Smooth muscle cell (in vitro differentiated cells): ENCODE measurements at regions not wholly inside any gene's neighbourhood (a gene's known extent, or its start where the extent isn't known, plus 50 kb on each side); places are given as distances from the start of the nearest gene placed in this dataset.

ENCODE experiments used
- DNase-seq: peaks from one replicate; lab custom pipeline; 2025; ENCODE audit not compliant: unreplicated experiment; lab: John Stamatoyannopoulos, UW
- H2AFZ ChIP-seq: fragments of 200-600 bp; sonication (generic); 2 replicates; pipeline ENCODE4 v1.6.0; 2016; ENCODE audit warnings: antibody characterized with exemption, low read depth, mild to moderate bottlenecking
- H3F3A ChIP-seq: fragments of 200-600 bp; sonication (generic); 2 replicates; pipeline ENCODE4 v1.6.0; 2017; ENCODE audit warnings: antibody characterized with exemption, low read depth
- H3K27ac ChIP-seq: fragments of 200-600 bp; sonication (generic); 2 replicates; pipeline ENCODE4 v1.5.1; 2016; ENCODE audit warnings: low read depth, mild to moderate bottlenecking
- H3K27me3 ChIP-seq: fragments of 200-600 bp; sonication (generic); 2 replicates; pipeline ENCODE4 v1.6.1; 2016; ENCODE audit warnings: low read depth, mild to moderate bottlenecking
- H3K36me3 ChIP-seq: fragments of 200-600 bp; sonication (generic); 2 replicates; pipeline ENCODE4 v1.5.1; 2016; ENCODE audit warnings: low read depth
- H3K4me1 ChIP-seq: fragments of 200-600 bp; sonication (generic); 2 replicates; pipeline ENCODE4 v1.5.1; 2016; ENCODE audit warnings: low read depth
- H3K4me2 ChIP-seq: fragments of 200-600 bp; sonication (generic); 2 replicates; pipeline ENCODE4 v1.6.0; 2016; ENCODE audit warnings: mild to moderate bottlenecking
- H3K4me3 ChIP-seq: fragments of 200-600 bp; sonication (generic); 2 replicates; pipeline ENCODE4 v1.5.1; 2016; ENCODE audit warnings: mild to moderate bottlenecking
- H3K79me2 ChIP-seq: fragments of 200-600 bp; sonication (generic); 2 replicates; pipeline ENCODE4 v1.6.0; 2016; ENCODE audit warnings: low read depth, mild to moderate bottlenecking
- H3K9ac ChIP-seq: fragments of 200-600 bp; sonication (generic); 2 replicates; pipeline ENCODE4 v1.6.0; 2016; ENCODE audit warnings: low read depth
- H3K9me3 ChIP-seq: fragments of 200-600 bp; sonication (generic); replicated peaks from 2 replicates; pipeline ENCODE4 v1.5.1; 2016; ENCODE audit warnings: low read depth
- H4K20me1 ChIP-seq: fragments of 200-600 bp; sonication (generic); 2 replicates; pipeline ENCODE4 v1.6.0; 2016; ENCODE audit warnings: low read depth
- CTCF ChIP-seq: fragments of 200-600 bp; sonication (generic); IDR thresholded peaks from 2 replicates; pipeline ENCODE4 v1.5.1; 2017; ENCODE audit warnings: borderline replicate concordance, mild to moderate bottlenecking, antibody characterized with exemption; ENCODE audit not compliant: insufficient read depth, poor library complexity, severe bottlenecking
- WGBS: methylation state at CpG from one replicate; pipeline ENCODE4 v1.1.7; 2016; ENCODE audit warnings: low lambda C conversion rate; 5-methylcytosine and 5-hydroxymethylcytosine counted together

GRCh38 chr2:228798458-228799207, 472.5 kb downstream of the PID1 start:
- DNase-seq: no peak
- Histone ChIP-seq H3K79me2 (no peaks in the 10 kb centered on the region), H3K36me3 (no peaks in the 10 kb centered on the region), H3K9me3 (no peaks in the 10 kb centered on the region), H3K4me1 (no peaks in the 10 kb centered on the region), H4K20me1 (no peaks in the 10 kb centered on the region), H3K27ac (no peak overlapping the region), H2AFZ (peak overlapping the region; percentile 45), H3K9ac (no peak overlapping the region), H3K27me3 (no peaks in the 10 kb centered on the region), H3K4me3 (no peak overlapping the region), H3F3A (no peaks in the 10 kb centered on the region), H3K4me2 (peak overlapping the region; percentile 32)
- 68% methylated on average over 11 of the region's 11 CpGs for WGBS
- TF ChIP-seq CTCF: no peak

DNA sequence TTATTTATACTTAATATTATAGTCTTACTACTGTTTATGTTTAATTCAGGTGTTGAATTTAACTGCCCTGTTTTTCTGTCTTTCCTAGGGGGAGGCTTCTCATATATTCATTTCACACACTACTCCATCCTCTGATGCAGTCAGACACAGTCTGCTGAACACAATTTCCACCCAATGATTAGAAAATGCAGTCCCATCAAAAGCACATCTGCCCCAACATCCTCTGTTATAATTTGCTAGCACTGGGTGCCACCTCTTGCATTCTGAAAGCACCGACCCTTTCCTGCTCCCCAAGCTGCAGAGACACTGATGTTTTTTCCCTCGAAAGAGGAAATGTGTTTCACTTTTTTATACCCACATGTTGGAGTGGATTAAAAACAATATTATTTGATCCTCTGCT, 474.7 kb downstream of the PID1 start:
- no peak for DNase-seq
- Histone ChIP-seq H3K4me1 (no peaks in the 10 kb centered on the region), H3K4me2 (peak overlapping the region; percentile 24), H3K4me3 (no peak overlapping the region), H2AFZ (peak overlapping the region; percentile 41), H3K27ac (no peak overlapping the region), H3K9ac (no peak overlapping the region), H3K9me3 (no peaks in the 10 kb centered on the region), H4K20me1 (no peaks in the 10 kb centered on the region), H3K79me2 (no peaks in the 10 kb centered on the region), H3K36me3 (no peaks in the 10 kb centered on the region), H3K27me3 (no peaks in the 10 kb centered on the region), H3F3A (no peaks in the 10 kb centered on the region)
- 62% methylated on average over 2 of the region's 2 CpGs for WGBS
- TF ChIP-seq CTCF: no peak

GRCh38 chr2:228793116-228793515, 478.0 kb downstream of the PID1 start:
- Histone ChIP-seq H3K4me1 (no peaks in the 10 kb centered on the region), H3K27me3 (no peaks in the 10 kb centered on the region), H3K9ac (no peak overlapping the region), H3F3A (no peaks in the 10 kb centered on the region), H4K20me1 (no peaks in the 10 kb centered on the region), H3K36me3 (no peaks in the 10 kb centered on the region), H3K4me3 (no peak overlapping the region), H3K9me3 (no peaks in the 10 kb centered on the region), H2AFZ (no peak overlapping the region), H3K4me2 (no peak overlapping the region), H3K79me2 (no peaks in the 10 kb centered on the region), H3K27ac (no peak overlapping the region)
- no peak for TF ChIP-seq CTCF
- 61% methylated on average over 2 of the region's 2 CpGs for WGBS
- DNase-seq: no peak

GRCh38 chr2:228786901-228787300, 484.2 kb downstream of the PID1 start:
- no peak overlapping the region for H3K4me2 ChIP-seq
- H3K9ac ChIP-seq: no peak overlapping the region
- H3K79me2 ChIP-seq: no peaks in the 10 kb centered on the region
- H2AFZ ChIP-seq: no peak overlapping the region
- no peak for DNase-seq
- no peaks in the 10 kb centered on the region for H4K20me1 ChIP-seq
- no peak overlapping the region for H3K27ac ChIP-seq
- no peaks in the 10 kb centered on the region for H3K4me1 ChIP-seq
- WGBS: 87% methylated on average over 6 of the region's 6 CpGs
- no peaks in the 10 kb centered on the region for H3K9me3 ChIP-seq
- no peak for TF ChIP-seq CTCF
- no peaks in the 10 kb centered on the region for H3K27me3 ChIP-seq
- no peaks in the 10 kb centered on the region for H3F3A ChIP-seq
- H3K36me3 ChIP-seq: no peaks in the 10 kb centered on the region
- H3K4me3 ChIP-seq: no peak overlapping the region
